IPS-18c (cell line): ENCODE measurements at regions not wholly inside any gene's neighbourhood (a gene's known extent, or its start where the extent isn't known, plus 50 kb on each side); places are given as distances from the start of the nearest gene placed in this dataset.

ENCODE experiments used
- H3K4me3 ChIP-seq: 2 replicates; pipeline ENCODE4 v1.7.0; 2013; ENCODE audit warnings: low read depth, mild to moderate bottlenecking, low read length, moderate library complexity; ENCODE audit not compliant: insufficient read depth
- H3K9me3 ChIP-seq: one replicate; pipeline ENCODE4 v1.6.1; 2013; ENCODE audit warnings: mild to moderate bottlenecking, low read length, moderate library complexity; ENCODE audit not compliant: control insufficient read depth, insufficient read depth

GRCh38 chr20:11553603-11554002 lies 364.1 kb upstream of the BTBD3 start:
- H3K9me3 ChIP-seq, result no peaks in the 10 kb centered on the region

GRCh38 chr20:11555510-11555909 lies 362.2 kb upstream of the BTBD3 start:
- no peak overlapping the region for H3K4me3 ChIP-seq
- H3K9me3 ChIP-seq, result no peaks in the 10 kb centered on the region

More at GRCh38 chr20:11553603-11554002, 364.1 kb upstream of the BTBD3 start:
- no peak overlapping the region for H3K4me3 ChIP-seq

GRCh38 chr20:11556410-11556809 lies 361.3 kb upstream of the BTBD3 start:
- H3K4me3 ChIP-seq, result no peak overlapping the region
- no peaks in the 10 kb centered on the region for H3K9me3 ChIP-seq

- Histone ChIP-seq H3K9me3 (no peaks in the 10 kb centered on the region), H3K4me3 (no peak overlapping the region)
Observed at GRCh38 chr20:11564491-11564890, 353.2 kb upstream of the BTBD3 start.

GRCh38 chr20:11569163-11569562 lies 348.5 kb upstream of the BTBD3 start:
- no peak overlapping the region for H3K4me3 ChIP-seq
- no peaks in the 10 kb centered on the region for H3K9me3 ChIP-seq

- H3K9me3 ChIP-seq, result no peaks in the 10 kb centered on the region
- no peak overlapping the region for H3K4me3 ChIP-seq
Observed at GRCh38 chr20:11573507-11573906, 344.2 kb upstream of the BTBD3 start.

GRCh38 chr20:11581271-11581670 lies 336.4 kb upstream of the BTBD3 start:
- H3K4me3 ChIP-seq, result no peak overlapping the region
- H3K9me3 ChIP-seq, result no peaks in the 10 kb centered on the region

- no peak overlapping the region for H3K4me3 ChIP-seq
- no peaks in the 10 kb centered on the region for H3K9me3 ChIP-seq
Observed at GRCh38 chr20:11582060-11582459, 335.6 kb upstream of the BTBD3 start.

GRCh38 chr20:11585752-11586352 lies 331.8 kb upstream of the BTBD3 start:
- Histone ChIP-seq H3K9me3 (no peaks in the 10 kb centered on the region), H3K4me3 (no peak overlapping the region)

GRCh38 chr20:11588875-11589274 lies 328.8 kb upstream of the BTBD3 start:
- H3K9me3 ChIP-seq, result no peaks in the 10 kb centered on the region
- no peak overlapping the region for H3K4me3 ChIP-seq

GRCh38 chr20:11591965-11592364 lies 325.7 kb upstream of the BTBD3 start:
- H3K9me3 ChIP-seq, result no peaks in the 10 kb centered on the region
- H3K4me3 ChIP-seq, result no peak overlapping the region

- H3K4me3 ChIP-seq, result no peak overlapping the region
- H3K9me3 ChIP-seq, result no peaks in the 10 kb centered on the region
Observed at GRCh38 chr20:11604339-11604738, 313.4 kb upstream of the BTBD3 start.

- no peaks in the 10 kb centered on the region for H3K9me3 ChIP-seq
- H3K4me3 ChIP-seq, result no peak overlapping the region
Observed at GRCh38 chr20:11607047-11607446, 310.6 kb upstream of the BTBD3 start.

- H3K9me3 ChIP-seq, result no peaks in the 10 kb centered on the region
- no peak overlapping the region for H3K4me3 ChIP-seq
Observed at GRCh38 chr20:11608736-11609135, 309.0 kb upstream of the BTBD3 start.

GRCh38 chr20:11624704-11625103 lies 293.0 kb upstream of the BTBD3 start:
- Histone ChIP-seq H3K9me3 (no peaks in the 10 kb centered on the region), H3K4me3 (no peak overlapping the region)

- Histone ChIP-seq H3K4me3 (no peak overlapping the region), H3K9me3 (no peaks in the 10 kb centered on the region)
Observed at GRCh38 chr20:11626551-11626950, 291.1 kb upstream of the BTBD3 start.

- H3K4me3 ChIP-seq, result no peak overlapping the region
- H3K9me3 ChIP-seq, result no peaks in the 10 kb centered on the region
Observed at GRCh38 chr20:11642866-11643265, 274.8 kb upstream of the BTBD3 start.

- H3K9me3 ChIP-seq, result no peaks in the 10 kb centered on the region
Observed at GRCh38 chr20:11646359-11646758, 271.3 kb upstream of the BTBD3 start.

GRCh38 chr20:11650566-11650965 lies 267.1 kb upstream of the BTBD3 start:
- no peak overlapping the region for H3K4me3 ChIP-seq
- no peaks in the 10 kb centered on the region for H3K9me3 ChIP-seq

More at GRCh38 chr20:11646359-11646758, 271.3 kb upstream of the BTBD3 start:
- no peak overlapping the region for H3K4me3 ChIP-seq
